GM12872 (cell line): ENCODE measurements at regions not wholly inside any gene's neighbourhood (a gene's known extent, or its start where the extent isn't known, plus 50 kb on each side); places are given as distances from the start of the nearest gene placed in this dataset.

Experiments used
- CTCF ChIP-seq: IDR thresholded peaks from 3 replicates; pipeline ENCODE4 v1.5.1; 2011; ENCODE audit warnings: low read depth, mild to moderate bottlenecking, low read length, moderate library complexity; ENCODE audit not compliant: insufficient read depth

GRCh38 chr5:124511791-124512190 is 234.6 kb downstream of the ZNF608 start:
- no peak for TF ChIP-seq CTCF

- TF ChIP-seq CTCF = no peak
Measured at GRCh38 chr5:124507688-124508087, 238.8 kb downstream of the ZNF608 start.

- TF ChIP-seq CTCF = no peak
Measured at GRCh38 chr5:124504081-124504916, 242.1 kb downstream of the ZNF608 start.

GRCh38 chr5:124502551-124502950 is 243.9 kb downstream of the ZNF608 start:
- no peak for TF ChIP-seq CTCF

- TF ChIP-seq CTCF = no peak
Measured at GRCh38 chr5:124494540-124495116, 251.8 kb downstream of the ZNF608 start.

GRCh38 chr5:124492444-124493224 is 253.8 kb downstream of the ZNF608 start:
- TF ChIP-seq CTCF = no peak

- TF ChIP-seq CTCF = no peak
Measured at GRCh38 chr5:124481419-124481818, 265.0 kb downstream of the ZNF608 start.
